HG02970 (cell line): ENCODE measurements at regions not wholly inside any gene's neighbourhood (a gene's known extent, or its start where the extent isn't known, plus 50 kb on each side); places are given as distances from the start of the nearest gene placed in this dataset.

Source experiments
- ATAC-seq: cut with Tn5 transposase; IDR thresholded peaks from one replicate; pipeline ENCODE4 v1.9.1; 2021; ENCODE audit warnings: mild to moderate bottlenecking, moderate library complexity, moderate number of reproducible peaks; ENCODE audit not compliant: unreplicated experiment, low FRiP score

DNA sequence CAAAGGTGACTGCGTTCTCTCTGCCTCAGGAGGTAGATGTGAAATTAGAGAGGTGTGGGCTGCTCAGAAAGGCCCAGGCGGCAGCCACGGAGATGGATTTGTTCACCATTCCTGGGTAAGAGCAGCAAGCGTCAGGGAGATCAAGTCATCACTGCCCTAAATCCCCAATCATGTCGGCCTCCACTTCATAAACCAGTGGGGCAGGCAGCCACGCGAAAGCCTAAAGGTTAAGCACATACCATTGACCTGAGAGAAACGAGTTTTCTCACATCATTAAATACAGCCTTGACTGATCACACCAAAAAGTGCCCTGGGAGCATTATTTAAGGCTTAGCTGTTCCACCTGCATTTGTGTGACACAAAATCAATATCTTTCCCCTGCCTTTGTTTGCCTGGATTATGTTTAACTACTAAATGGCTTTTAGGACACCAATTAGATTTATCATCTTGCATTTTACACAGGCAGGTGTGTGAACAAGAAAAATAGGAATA, 50.7 kb upstream of the FOXB1 start:
- no peak for ATAC-seq

DNA sequence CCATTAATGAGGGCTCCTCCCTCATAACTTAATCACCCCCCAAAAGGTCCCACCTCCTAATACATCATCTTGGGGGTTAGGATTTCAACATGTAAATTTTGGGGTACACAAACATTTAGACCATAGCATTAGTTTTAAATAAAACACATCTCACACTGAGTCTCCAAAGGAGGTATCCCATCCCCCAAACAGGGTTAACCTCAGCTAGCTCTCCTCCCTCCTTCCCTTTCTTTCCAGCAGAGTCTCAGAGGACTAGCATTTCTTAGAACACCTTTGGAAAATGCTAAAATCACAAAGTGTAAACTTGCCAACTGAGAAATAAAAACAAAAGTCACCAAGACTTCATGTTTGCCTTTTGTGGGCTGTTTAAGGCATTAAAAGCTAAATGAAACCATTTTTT, 51.2 kb upstream of the FOXB1 start:
- ATAC-seq = no peak

DNA sequence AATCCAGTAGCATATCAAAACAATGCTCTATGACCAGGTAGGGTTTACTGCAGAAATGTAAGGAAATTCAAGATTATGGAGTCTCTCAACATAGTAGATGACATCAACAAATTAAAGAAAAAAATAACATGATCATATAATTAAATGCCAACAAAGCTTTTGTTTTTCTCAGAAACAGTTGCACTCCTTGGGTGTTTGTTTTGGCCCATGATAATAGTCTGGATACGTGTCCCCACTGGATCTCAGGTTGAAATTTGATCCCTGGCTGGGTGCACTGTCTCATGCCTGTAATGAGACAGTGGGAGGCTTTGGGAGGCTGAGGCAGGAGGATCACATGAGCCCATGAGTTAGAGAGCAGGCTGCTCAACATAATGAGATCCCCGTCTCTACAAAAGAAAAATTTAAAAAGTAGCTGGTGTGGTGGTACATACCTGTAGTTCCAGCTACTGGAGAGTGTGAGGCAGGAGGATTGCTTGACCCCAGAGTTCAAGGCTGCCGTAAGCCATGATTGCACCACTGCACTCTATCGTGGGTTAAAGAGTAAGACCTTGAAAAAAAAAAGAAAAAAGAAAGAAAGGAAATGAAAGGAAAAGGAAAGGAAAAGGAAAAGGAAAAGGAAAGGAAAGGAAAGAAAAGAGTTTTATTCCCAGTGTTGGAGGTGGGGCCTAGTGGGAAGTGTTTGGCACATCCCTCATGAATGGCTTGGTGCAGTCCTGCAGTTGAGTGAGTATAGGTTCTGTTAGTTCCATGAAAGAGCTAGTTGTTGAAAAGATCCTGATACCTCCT, 53.3 kb upstream of the FOXB1 start:
- no peak for ATAC-seq

DNA sequence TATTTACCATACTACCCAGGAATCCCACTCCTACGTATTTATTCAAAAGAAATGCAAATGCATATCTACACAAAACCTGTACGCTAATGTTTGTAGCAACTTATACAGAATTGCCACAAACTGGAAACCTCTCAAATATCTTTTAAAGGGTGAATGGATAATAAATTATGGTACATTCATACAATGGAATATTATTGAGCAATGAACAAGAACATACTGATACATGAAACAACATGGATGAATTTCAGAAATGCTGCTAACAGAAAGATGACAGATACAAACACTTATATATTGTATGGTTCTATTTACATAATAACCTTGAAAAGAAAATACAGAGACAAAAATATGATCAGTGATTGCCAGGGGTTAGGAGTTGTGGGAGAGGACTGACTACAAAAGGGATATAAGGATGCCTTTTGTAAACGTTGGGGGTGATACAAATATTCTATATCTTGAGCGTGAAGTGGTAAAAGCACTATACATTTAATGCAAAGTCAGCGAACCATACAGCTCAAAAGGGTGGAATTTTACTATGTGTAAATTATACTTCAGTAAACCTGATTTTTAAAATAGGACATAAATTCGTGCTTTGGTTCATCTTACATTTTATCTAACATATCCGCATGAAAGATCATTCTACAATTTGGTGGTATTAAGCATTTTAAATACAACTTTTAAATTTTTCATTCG, 55.0 kb upstream of the FOXB1 start:
- no peak for ATAC-seq

DNA sequence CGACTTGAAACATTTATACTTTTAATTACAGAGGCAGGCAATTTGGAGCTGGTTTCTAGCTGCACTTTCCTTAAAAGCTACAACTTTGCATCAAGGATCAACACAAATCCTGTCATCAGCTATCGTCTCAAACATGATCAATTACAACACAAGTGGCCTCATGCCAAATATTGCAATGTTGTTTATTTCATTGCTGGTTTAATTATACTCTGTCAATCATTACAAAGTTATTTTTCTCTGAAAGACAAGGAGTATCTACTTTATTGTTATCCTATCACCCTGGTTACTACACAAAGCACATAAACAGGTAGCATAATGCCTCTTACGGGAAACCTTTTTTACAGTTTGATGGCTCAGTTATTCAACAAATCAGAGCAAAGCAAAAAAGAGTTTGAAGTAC, 58.0 kb upstream of the FOXB1 start:
- ATAC-seq = no peak

DNA sequence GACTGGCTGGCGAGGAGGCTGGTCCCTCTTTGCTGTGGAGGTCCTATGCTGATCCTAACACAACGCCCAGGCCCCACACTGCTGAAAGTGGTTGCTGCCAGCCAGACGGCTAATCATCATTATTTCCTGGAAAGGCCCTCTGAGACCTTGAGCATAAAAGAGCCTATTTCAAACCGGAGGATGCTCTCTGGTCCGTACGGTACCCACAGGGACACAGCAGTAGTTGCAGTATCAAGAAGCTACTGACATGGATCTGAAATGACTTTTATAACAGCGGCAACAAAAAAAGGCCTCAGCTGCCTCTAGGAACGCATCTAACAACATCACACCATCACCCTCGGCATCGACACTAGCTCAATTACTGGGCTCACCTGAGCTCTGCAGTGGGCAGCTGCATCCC, 59.1 kb upstream of the FOXB1 start:
- no peak for ATAC-seq

DNA sequence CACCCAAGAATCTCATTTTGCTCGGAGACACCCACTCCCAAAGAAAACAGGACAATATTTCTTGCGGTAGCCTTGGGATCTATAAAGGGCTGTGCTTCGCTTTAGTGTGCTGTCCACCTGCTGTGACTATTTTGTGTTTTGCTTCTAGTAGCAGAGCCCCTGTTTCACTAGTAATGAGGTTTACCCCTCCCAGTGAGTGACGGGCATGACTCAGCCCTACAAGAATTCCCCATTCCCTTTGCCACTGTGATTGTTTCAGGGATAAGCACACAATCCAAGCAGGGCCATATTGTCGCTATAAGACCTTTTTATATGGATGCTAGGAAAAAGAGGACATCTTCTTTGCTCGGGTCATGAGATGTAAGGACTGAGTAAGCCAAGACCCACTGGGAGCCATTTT, 62.5 kb upstream of the FOXB1 start:
- ATAC-seq = no peak

DNA sequence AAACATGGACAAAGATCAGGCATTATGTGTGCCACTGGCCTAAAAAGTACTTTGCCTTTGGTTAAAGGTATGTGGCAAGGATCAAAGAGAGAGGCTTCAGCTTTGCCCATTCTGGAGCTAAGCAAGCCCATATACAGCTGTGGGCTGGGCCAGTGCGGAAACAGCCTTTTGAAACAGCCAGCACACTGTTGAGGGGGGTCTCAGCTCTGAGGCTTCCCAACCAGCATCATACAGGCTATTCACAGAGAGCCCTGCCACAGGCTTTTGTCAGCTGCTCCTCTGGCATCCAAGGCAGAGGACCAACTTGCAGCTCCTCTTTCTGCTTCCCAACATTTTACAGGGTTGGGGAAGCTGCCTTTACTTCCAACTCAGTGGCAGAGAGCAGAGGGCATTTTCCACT, 63.2 kb upstream of the FOXB1 start:
- no peak for ATAC-seq

DNA sequence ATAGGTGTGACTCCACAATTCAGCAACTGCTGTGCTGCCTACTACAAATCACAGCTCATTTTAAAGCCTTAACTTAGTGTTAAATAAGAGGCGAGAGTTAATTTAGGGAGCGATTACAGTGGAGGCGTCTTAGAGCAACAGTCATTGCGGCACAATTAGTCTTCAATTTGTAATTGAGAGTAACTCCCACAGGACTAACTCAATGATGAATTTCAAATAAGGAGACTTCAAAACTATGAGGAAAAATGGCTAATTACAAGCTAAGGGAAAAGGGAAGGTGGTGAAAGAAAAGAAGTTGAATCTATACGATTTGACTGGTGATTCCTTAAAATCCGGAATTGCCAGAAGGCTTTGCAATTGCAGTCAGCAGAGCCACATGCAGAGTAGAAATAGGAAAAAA, 63.7 kb upstream of the FOXB1 start:
- no peak for ATAC-seq

DNA sequence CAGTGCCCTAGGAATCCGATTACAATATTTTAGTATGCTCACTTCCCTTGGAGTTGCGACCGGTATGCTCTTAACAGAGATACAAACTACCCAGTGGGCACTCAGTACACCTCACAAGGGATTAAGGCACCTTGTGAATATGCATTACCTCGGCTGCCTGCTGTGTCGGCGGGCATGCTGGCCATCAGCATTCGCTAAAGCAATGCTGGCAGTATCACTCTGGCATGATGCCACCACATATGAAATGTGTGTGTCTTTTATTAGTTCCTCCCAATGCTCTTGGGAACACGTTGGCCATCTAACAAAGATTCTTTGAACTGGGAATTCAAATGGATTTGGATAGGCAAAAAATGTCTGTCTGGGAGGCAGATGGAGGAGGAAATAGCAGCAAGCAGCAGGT, 67.4 kb upstream of the FOXB1 start:
- ATAC-seq = no peak

DNA sequence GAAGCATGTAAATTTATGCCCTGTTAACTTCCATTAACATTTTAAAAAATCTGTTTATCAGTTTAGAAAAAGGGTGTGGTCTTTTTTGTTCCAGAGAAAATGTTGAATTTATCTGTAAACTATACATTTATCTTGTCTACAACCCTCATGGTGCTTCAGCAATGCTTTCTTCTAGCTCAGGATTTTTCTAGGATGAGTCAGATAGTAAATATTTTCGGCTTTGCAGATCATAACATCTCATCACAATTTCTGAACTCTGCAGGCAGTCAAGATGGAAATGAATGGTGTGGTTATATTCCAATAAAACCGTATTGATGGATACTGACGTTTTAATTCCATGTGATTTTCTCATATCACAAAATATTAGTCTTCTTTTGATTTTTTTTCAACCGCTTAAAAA, 70.5 kb upstream of the FOXB1 start:
- ATAC-seq = no peak

DNA sequence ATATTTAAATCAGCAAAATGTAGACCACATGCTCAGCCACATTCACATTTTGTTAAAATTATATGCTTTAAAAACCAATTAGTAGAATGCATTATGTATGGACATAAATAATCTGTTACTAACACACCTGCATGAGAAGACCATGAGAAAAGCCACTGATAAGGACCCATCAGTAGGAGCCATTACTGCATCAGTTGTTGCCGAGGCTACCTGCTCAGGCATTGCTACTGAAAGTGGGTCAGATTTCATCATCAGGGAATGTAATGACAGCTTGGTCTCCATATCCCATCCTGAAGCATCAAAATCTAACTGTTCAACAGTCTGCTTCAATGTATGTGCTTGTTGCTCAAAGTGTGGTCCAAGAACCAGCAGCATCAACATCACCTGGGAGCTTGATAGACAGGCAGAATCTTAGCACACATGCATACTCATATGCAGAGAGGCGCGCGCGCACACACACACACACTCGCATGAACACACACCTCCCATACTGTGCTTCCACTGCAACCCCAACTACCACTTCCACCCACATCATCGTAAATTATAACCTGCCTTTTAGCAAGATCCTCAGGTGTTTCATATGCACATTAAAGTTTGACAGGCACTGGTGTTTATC, 72.4 kb upstream of the FOXB1 start:
- ATAC-seq = no peak

DNA sequence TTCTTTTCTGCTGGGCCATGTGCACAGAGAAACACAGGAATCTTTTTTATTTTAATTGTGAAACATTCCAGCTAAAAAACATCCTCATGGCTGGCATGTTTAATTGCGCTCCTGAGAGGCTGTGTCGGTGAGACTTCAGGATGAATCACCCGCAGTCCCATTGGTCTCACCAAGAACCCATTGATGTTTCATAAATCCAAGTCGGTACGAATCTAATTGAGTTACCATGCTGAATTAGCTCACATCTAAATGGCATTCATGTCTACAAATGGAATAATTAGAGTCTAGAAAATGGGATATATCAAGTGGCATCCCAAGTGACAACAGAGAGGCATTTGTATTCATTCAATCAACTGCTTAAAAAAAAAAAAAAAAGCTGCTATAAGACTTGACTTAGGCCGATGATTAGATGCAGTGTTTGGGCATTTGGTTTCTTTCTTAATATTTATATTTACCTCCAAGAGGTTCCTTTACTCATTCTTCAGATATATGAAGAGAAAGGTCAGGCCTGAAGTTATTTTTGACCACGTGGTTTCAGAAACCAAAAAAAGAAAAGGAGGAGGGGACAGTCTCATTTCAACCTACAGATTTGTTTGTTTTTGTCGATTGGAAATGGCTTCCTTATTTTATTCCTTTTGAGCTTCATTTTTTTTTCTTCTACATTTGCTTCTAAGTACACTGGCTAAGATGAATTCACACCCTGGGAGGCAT, 79.1 kb upstream of the FOXB1 start:
- no peak for ATAC-seq

DNA sequence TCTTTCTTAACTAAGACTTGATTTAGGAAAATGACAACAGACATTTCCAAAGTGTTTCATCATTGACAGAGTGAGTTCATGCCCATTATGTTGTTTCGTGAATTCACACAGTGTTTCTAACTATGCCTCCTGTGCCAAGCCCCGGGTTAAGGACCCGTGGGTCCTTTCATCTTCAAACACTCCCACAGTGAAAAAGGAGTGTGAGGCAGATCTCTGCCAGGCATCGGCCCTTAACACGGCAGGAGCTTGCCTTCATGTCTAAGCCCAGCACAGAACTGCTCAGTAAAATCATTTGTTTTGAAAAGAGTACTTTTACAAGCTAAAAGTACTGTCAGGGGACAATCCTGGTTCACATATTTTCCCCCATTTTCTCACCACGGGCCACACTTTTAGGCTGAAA, 80.0 kb upstream of the FOXB1 start:
- no peak for ATAC-seq

DNA sequence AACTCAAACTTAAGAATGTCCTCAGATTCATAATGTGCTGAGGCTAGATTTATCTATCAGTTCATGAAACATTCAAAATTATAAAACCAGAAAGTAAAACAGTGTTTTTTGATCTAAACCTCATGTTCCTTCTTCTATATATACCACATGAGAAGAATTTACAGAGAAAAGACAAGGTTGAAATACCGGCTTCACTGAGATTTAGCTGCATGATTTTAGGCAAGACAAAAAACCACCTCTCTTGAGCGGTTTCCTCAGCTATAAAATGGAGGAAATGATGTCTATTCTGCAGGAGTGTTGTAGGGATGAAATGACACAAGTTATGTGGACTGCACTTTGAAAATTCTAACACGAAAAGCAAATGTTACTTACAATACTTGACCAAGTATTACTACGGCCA, 80.6 kb upstream of the FOXB1 start:
- ATAC-seq = no peak

DNA sequence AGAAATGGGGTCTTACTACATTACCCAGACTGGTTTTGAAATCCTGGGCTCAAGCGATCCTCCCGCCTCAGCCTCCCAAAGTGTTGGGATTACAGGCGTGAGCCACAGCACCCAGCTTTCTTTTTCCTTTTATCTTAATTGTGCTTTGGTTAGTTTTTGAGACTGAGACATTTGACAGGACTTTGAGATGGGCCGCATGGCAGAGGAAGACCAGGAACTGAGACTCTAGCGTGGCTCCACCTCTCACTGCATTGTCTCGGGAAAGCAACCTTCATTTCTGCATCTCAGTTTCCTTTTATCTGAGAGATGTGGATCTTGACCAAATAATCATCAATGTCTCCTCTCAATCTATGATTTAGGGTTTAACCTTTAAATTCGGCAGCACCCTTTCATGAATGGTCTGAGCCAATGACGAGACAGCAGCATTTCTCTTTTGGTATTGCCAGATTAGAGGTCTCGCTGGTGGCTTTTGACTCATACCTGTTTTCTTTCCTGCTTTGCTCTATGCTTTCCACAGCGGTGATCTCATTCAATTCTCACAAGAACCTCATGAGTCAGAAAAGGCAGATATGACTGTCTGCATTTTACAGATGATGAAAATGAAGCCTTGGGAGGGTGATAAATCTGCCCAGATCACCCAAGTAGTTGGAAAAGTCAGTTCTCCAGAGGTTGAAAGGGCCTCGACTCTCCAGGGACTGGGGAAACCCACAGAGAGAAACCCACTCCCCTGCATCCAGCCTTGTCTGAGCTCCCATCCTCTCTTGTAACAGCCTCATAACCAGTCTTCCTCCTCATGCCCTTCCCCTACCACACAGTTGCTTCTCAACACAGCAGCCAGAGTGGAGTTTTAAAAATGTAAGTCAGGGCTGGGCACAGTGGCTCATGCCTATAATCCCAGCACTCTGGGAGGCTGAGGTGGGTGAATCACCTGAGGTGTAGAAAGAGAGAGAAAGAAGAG, 84.8 kb upstream of the FOXB1 start:
- ATAC-seq = no peak

DNA sequence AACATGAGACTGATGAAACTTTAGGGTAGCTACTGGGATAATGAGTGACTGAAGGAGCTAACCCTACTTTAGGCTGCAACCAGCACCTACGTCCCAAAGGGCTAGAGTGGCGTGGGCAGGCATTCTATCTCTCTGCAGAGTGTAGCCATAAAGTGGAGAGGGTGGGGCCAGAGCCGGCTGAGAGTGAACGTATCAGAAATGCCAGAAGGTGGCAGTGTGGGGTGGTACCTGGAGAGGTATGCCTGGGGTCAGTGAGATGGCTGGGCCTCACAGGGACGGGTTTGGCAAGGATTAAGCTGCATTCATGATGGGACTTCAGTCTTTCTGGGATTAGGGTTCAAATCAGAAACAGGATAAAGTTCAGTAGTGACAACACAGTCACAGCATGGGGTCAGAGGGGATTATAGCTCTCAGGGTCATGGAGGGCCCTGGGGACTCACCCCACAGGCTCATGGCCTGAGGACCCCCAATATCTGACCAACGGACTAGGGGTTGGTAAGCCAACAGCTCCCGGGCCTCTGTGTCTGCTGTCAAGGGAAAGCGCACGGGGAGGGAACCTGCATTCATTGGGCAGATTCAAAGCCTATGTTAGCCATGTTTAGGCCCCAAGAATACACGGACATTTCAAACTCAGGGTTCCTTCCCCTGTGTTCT, 86.5 kb upstream of the FOXB1 start:
- peak; percentile 70 for ATAC-seq

DNA sequence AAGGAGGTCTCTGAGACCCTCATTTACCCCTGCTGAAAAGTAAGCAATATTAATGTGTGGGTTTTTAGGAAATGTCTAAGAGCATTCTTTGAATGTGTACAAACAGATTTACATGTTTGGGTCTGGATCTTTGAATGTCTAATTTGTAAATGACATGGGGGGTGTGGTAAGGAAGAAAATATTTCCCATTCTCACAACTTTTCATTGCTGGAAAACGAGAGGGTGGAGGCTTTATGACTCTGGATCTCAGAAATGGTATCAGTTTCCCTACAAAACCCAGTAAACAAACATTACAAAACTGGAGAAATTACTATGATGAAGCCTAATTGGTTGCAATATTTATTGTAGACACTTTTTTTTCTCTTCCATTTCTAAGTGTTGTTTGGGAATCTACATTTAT, 98.1 kb upstream of the FOXB1 start:
- ATAC-seq = no peak

DNA sequence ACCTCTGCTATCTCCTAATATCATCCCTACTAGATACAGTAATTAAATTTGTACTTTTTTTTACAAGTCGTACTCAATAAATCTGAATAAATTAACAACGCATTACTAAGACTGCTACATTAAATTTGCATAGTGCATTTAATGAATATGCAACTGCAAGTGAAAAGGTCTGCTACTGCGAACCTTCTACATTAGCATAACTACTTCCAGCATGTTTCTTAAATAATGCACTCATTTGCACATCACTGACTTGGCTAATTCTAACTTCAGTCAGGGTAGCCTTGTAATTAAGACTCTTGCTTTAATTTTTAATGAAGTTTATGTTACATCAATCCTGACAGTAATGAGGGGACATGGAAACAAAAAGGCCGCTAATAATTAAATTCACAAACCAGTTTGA, 98.9 kb upstream of the FOXB1 start:
- ATAC-seq = no peak
